ENCODE measurements at regions not wholly inside any gene's neighbourhood (a gene's known extent, or its start where the extent isn't known, plus 50 kb on each side); places are given as distances from the start of the nearest gene placed in this dataset.

DNA sequence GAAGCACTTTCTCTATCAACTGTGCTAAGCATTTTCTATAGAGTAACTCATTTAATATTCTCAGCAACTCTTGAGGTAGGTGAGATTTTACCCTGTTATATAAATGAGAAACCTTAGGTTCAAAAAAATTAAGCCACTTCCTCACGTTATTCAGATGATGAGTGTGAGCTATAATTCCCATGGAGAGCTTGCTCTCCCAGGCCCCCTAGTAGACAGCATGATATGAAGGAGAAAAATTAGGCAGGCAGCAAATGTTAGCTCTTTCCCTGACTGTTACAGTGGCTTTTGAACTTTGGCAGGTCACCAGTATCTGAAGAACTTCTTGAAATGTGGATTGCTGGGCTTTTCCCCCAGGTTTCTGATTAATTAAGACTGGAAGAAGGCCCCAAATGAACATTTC, 753.1 kb downstream of the NCAM2 start:
- TF ChIP-seq CTCF (IDR thresholded peaks at IDR 0.05) (no peak), EZH2 (IDR thresholded peaks at IDR 0.05) (no peak)

Data from neural progenitor cell (in vitro differentiated cells).